Aorta (tissue), 5 donors: ENCODE measurements at regions not wholly inside any gene's neighbourhood (a gene's known extent, or its start where the extent isn't known, plus 50 kb on each side); places are given as distances from the start of the nearest gene placed in this dataset.

Source experiments
- ATAC-seq: fragments of 200-7000 bp; cut with Tn5 transposase; one replicate; pipeline ENCODE4 v1.9.1; 2022; ENCODE audit warnings: moderate library complexity; ENCODE audit not compliant: low FRiP score
- DNase-seq, 2 donors: peaks; one replicate each; pipeline ENCODE4 v3.0.0-alpha.2; 2020
- H3K27ac ChIP-seq, 2 donors: one replicate each; pipeline ENCODE4 v1.5.1; 2013; ENCODE audit warnings: low read length in 2 of 2, mild to moderate bottlenecking in 2 of 2, moderate library complexity in 2 of 2, control low read depth in 1 of 2, inconsistent platforms in 1 of 2, low read depth in 1 of 2
- H3K27me3 ChIP-seq, 2 donors: one replicate each; pipeline ENCODE4 v1.6.1; 2013; ENCODE audit warnings: control low read depth in 1 of 2, low read length in 1 of 2, mild to moderate bottlenecking in 1 of 2, moderate library complexity in 1 of 2; ENCODE audit not compliant: insufficient read depth in 2 of 2, control insufficient read depth in 1 of 2
- H3K36me3 ChIP-seq, 2 donors: one replicate each; pipeline ENCODE4 v1.6.1; 2013; ENCODE audit warnings: control low read depth in 1 of 2, low read length in 1 of 2, mild to moderate bottlenecking in 1 of 2; ENCODE audit not compliant: insufficient read depth in 2 of 2, control insufficient read depth in 1 of 2
- H3K4me1 ChIP-seq, 2 donors: one replicate each; pipeline ENCODE4 v1.6.1; 2013; ENCODE audit warnings: low read length in 2 of 2, control low read depth in 1 of 2, mild to moderate bottlenecking in 1 of 2, moderate library complexity in 1 of 2; ENCODE audit not compliant: insufficient read depth in 2 of 2, control insufficient read depth in 1 of 2
- H3K4me3 ChIP-seq, 2 donors: one replicate each; pipeline ENCODE4 v1.5.1; 2013; ENCODE audit warnings: low read length in 2 of 2, control low read depth in 1 of 2, mild to moderate bottlenecking in 1 of 2
- H3K9me3 ChIP-seq: one replicate; pipeline ENCODE4 v1.6.1; 2013; ENCODE audit warnings: mild to moderate bottlenecking, low read length; ENCODE audit not compliant: control insufficient read depth
- WGBS, 2 donors: extraction: QIAGEN DNeasy Blood & Tissue Kit; methylation state at CpG; one replicate each; pipeline ENCODE4 v1.1.7; 2013; 5-methylcytosine and 5-hydroxymethylcytosine counted together
- intact Hi-C, 2 donors: fragments of 100-400 bp; cut with DNase I; formaldehyde crosslinking; loops; one replicate each; pipeline versions ENCODE4 v1.14.2 to v1.15.0; 2022
- donor health status: healthy with polysubstance abuse.
- donor health status: Bipolar disorder and iron deficiency.
- donor health status: DM: no; HTN: no; CAD: no.
- donor health status: DM: no; HTN: no; CAD: no.
- donor health status: DM: yes; HTN: yes; CAD: no.

GRCh38 chr2:114139542-114139941 is 249.7 kb downstream of the ACTR3 start:
- Histone ChIP-seq H3K9me3 (peaks cover 1% of the 10 kb centered on the region), H3K27ac (no peak overlapping the region), H3K4me3 (no peak overlapping the region), H3K4me1 (no peaks in the 10 kb centered on the region), H3K36me3 (no peaks in the 10 kb centered on the region), H3K27me3 (no peaks in the 10 kb centered on the region)
- ATAC-seq (no peak), DNase-seq (no peak)
- 86 to 87% methylated on average over 5 of the region's 5 CpGs for WGBS, 2 donors
- intact Hi-C loops, result no loop called here

- 77 to 85% methylated on average over 6 of the region's 6 CpGs for WGBS, 2 donors
- Histone ChIP-seq H3K27ac (no peak overlapping the region), H3K27me3 (no peaks in the 10 kb centered on the region), H3K36me3 (no peaks in the 10 kb centered on the region), H3K4me3 (no peak overlapping the region), H3K4me1 (no peaks in the 10 kb centered on the region), H3K9me3 (no peaks in the 10 kb centered on the region)
- intact Hi-C loops, result no loop called here
- DNase-seq, result no peak
- ATAC-seq, result no peak
These were observed 266.6 kb downstream of the ACTR3 start for GRCh38 chr2:114156366-114157056.

GRCh38 chr2:114157057-114157385 is 267.1 kb downstream of the ACTR3 start:
- DNase-seq (no peak), ATAC-seq (no peak)
- H3K9me3 ChIP-seq, result no peaks in the 10 kb centered on the region
- H3K27ac ChIP-seq, result no peak overlapping the region
- no peaks in the 10 kb centered on the region for H3K36me3 ChIP-seq
- no peaks in the 10 kb centered on the region for H3K4me1 ChIP-seq
- intact Hi-C loops, result no loop called here
- no peaks in the 10 kb centered on the region for H3K27me3 ChIP-seq
- no peak overlapping the region for H3K4me3 ChIP-seq
- WGBS, 2 donors, result 91 to 94% methylated on average over 3 of the region's 3 CpGs

DNA sequence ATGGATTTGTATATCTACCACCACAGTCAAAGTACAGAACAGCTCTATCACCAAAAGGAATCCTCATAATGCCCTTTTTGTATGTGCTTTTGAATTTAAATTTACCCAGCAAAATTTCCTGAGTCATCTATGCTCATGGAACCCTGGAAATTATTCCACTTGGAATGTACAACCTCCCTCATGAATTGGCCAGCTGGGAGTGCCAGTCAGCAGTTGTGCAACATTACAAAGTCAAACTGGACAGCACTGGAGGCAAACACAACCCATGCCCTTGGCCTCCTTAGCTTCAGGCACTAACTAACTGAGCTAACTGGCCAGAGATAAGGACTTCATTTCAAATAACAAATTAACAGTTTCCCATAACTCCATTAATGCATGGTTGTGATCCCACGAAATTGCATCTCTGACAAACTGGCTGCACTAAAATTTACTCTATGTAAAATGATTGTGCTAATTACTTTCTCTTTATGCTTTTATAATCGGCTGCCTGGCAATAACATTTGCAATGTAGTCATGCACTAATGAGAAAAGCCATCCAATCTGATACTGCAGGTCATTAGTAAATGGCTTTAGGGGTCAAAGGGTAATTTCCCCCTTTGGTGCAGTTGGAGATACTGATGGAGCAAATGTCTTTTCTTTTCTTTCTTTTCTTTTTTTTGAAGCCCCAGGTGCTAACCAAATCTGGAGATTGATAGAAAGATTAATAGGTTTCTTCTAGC is 270.5 kb downstream of the ACTR3 start:
- no peak overlapping the region for H3K27ac ChIP-seq
- no peak overlapping the region for H3K4me3 ChIP-seq
- no peaks in the 10 kb centered on the region for H3K9me3 ChIP-seq
- intact Hi-C loops, result no loop called here
- H3K36me3 ChIP-seq, result no peaks in the 10 kb centered on the region
- H3K27me3 ChIP-seq, result peaks cover 0 to 2% of the 10 kb centered on the region in 2 donors
- WGBS, 2 donors, result 65 to 81% methylated on average over 2 of the region's 2 CpGs
- DNase-seq (no peak), ATAC-seq (no peak)
- H3K4me1 ChIP-seq, result no peaks in the 10 kb centered on the region

- Histone ChIP-seq H3K27ac (no peak overlapping the region), H3K4me3 (no peak overlapping the region), H3K4me1 (no peaks in the 10 kb centered on the region), H3K27me3 (peaks cover 0 to 2% of the 10 kb centered on the region in 2 donors), H3K36me3 (no peaks in the 10 kb centered on the region), H3K9me3 (no peaks in the 10 kb centered on the region)
- DNase-seq (no peak), ATAC-seq (no peak)
- WGBS, 2 donors, result 57 to 63% methylated on average over 4 of the region's 4 CpGs
- intact Hi-C loops, result no loop called here
These were observed 271.5 kb downstream of the ACTR3 start for GRCh38 chr2:114161371-114161770.

DNA sequence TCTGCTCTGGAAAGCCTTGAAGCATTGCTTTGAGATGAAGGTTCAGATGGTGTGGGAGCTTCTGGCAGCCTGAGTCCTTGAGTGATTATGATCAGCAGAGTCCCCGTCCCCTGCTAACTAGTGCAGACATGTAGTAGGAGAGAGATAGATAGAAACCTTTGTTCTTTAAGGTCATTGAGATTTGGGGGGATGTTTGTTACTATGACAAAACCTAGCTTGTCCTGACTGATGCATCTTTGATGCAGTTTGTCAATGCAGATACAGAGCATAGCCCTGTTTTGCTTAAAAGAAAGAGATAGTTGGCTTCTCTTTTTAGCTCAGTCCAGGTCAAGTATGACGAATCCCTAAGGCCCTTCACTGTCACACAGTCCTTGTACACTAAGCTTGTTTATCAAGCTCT is 274.6 kb upstream of the DPP10 start:
- no peaks in the 10 kb centered on the region for H3K27me3 ChIP-seq
- no peak overlapping the region for H3K27ac ChIP-seq
- H3K9me3 ChIP-seq, result no peaks in the 10 kb centered on the region
- no peaks in the 10 kb centered on the region for H3K36me3 ChIP-seq
- DNase-seq (no peak), ATAC-seq (no peak)
- intact Hi-C loops, result no loop called here
- H3K4me3 ChIP-seq, result no peak overlapping the region
- 70 to 78% methylated on average over 2 of the region's 2 CpGs for WGBS, 2 donors
- H3K4me1 ChIP-seq, result no peaks in the 10 kb centered on the region

DNA sequence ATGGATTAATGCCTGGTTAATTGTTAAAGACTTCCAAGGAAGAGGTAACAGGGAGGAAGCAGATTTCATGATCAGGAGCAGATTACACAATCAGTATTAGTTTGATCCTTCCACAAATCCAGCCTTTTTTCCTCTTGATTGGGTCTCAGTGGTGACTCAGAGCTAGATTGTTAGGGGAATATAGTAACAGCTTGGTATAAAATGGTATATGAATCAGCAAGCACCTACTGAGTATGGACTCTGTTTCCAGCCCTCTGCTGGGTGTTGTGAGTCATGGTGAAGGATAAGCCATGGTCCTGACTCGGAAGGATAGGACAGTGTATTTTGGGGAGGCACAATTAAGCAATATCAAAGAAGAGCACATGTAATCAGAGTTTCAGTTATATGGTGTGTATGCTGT is 272.4 kb upstream of the DPP10 start:
- intact Hi-C loops, result no loop called here
- DNase-seq (no peak), ATAC-seq (no peak)
- 64 to 72% methylated on average over 1 of the region's 1 CpG for WGBS, 2 donors
- Histone ChIP-seq H3K4me3 (no peak overlapping the region), H3K9me3 (no peaks in the 10 kb centered on the region), H3K27ac (no peak overlapping the region), H3K27me3 (no peaks in the 10 kb centered on the region), H3K4me1 (no peaks in the 10 kb centered on the region), H3K36me3 (no peaks in the 10 kb centered on the region)

DNA sequence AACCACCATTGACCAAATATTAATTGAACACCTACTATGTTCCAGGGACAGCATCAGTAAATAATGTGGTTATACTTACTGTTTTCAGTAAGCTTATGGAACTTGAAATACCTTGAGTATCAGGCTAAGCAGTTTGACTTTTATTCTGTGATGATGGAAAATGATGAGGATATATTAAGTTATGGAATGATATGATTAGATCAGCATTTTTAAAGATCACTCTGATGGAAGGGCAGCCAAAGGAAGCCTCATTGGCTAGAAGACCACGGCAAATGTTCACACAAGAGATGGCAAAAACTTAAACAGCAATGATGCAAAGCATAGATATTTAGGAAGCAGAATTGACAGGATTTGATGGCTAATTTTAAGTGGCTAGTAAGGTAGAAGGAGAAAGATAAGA is 266.9 kb upstream of the DPP10 start:
- peaks cover 0 to 2% of the 10 kb centered on the region in 2 donors for H3K27me3 ChIP-seq
- H3K4me3 ChIP-seq, result no peak overlapping the region
- no peaks in the 10 kb centered on the region for H3K36me3 ChIP-seq
- H3K4me1 ChIP-seq, result no peaks in the 10 kb centered on the region
- DNase-seq, result no peak
- ATAC-seq, result no peak
- 76 to 80% methylated on average over 1 of the region's 1 CpG for WGBS, 2 donors
- intact Hi-C loops, result no loop called here
- no peak overlapping the region for H3K27ac ChIP-seq
- H3K9me3 ChIP-seq, result peaks cover under 1% of the 10 kb centered on the region

- no peaks in the 10 kb centered on the region for H3K36me3 ChIP-seq
- DNase-seq (no peak), ATAC-seq (no peak)
- H3K27ac ChIP-seq, result no peak overlapping the region
- peaks cover 1% of the 10 kb centered on the region for H3K9me3 ChIP-seq
- intact Hi-C loops, result no loop called here
- H3K27me3 ChIP-seq, result no peaks in the 10 kb centered on the region
- no peaks in the 10 kb centered on the region for H3K4me1 ChIP-seq
- WGBS, 2 donors, result 45 to 60% methylated on average over 2 of the region's 2 CpGs
- H3K4me3 ChIP-seq, result no peak overlapping the region
These were observed 256.9 kb upstream of the DPP10 start for GRCh38 chr2:114185501-114185900.
